B cell (primary cell): ENCODE measurements at regions not wholly inside any gene's neighbourhood (a gene's known extent, or its start where the extent isn't known, plus 50 kb on each side); places are given as distances from the start of the nearest gene placed in this dataset.

Experiments used
- EZH2 ChIP-seq: IDR thresholded peaks from 2 replicates; pipeline ENCODE4 v1.6.1; 2012; ENCODE audit warnings: borderline replicate concordance, low read depth, mild to moderate bottlenecking, moderate library complexity, low read length; ENCODE audit not compliant: insufficient read depth, poor library complexity, severe bottlenecking
- TF ChIP-seq, protein P1 (sequence below): fragments of 200-600 bp; IDR thresholded peaks from one replicate; pipeline ENCODE4 v1.8.0; 2022; ENCODE audit warnings: antibody characterized with exemption, mild to moderate bottlenecking

DNA sequence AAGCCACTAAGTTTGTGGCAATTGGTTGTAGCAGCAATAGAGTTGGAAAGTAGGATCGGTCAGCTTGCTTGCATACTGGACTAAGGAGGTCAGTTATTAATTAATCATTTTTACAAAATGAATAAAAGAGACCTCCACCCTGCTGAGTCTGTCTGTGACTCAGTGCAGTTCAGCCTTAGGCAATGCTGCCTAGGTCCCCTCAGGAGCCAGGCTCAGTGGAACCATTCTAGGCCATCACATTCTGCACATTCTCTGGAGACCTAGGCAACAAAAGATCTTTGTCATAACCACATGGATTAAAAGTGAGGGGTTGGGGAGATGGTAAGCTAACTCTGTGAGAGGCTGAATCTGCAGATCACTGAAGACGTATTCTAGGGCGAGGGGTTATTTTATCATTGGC lies 178.7 kb upstream of the CADM1 start:
- TF ChIP-seq, protein P1, sequence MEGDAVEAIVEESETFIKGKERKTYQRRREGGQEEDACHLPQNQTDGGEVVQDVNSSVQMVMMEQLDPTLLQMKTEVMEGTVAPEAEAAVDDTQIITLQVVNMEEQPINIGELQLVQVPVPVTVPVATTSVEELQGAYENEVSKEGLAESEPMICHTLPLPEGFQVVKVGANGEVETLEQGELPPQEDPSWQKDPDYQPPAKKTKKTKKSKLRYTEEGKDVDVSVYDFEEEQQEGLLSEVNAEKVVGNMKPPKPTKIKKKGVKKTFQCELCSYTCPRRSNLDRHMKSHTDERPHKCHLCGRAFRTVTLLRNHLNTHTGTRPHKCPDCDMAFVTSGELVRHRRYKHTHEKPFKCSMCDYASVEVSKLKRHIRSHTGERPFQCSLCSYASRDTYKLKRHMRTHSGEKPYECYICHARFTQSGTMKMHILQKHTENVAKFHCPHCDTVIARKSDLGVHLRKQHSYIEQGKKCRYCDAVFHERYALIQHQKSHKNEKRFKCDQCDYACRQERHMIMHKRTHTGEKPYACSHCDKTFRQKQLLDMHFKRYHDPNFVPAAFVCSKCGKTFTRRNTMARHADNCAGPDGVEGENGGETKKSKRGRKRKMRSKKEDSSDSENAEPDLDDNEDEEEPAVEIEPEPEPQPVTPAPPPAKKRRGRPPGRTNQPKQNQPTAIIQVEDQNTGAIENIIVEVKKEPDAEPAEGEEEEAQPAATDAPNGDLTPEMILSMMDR: no peak
- TF ChIP-seq EZH2: no peak
